Mucosa of rectum (tissue), 2 donors: ENCODE measurements at regions not wholly inside any gene's neighbourhood (a gene's known extent, or its start where the extent isn't known, plus 50 kb on each side); places are given as distances from the start of the nearest gene placed in this dataset.

Source experiments
- H3K27ac ChIP-seq, 2 donors: one replicate each; pipeline ENCODE4 v1.7.0; 2013; ENCODE audit warnings: inconsistent platforms in 2 of 2, low read depth in 2 of 2, low read length in 2 of 2
- H3K27me3 ChIP-seq, 2 donors: one replicate each; pipeline ENCODE4 v1.7.0; 2013; ENCODE audit warnings: low read length in 2 of 2; ENCODE audit not compliant: control insufficient read depth in 2 of 2, insufficient read depth in 2 of 2
- H3K36me3 ChIP-seq, 2 donors: one replicate each; pipeline ENCODE4 v1.7.0; 2013; ENCODE audit warnings: low read length in 2 of 2; ENCODE audit not compliant: control insufficient read depth in 2 of 2, insufficient read depth in 2 of 2
- H3K4me1 ChIP-seq, 2 donors: one replicate each; pipeline ENCODE4 v1.7.0; 2013; ENCODE audit warnings: low read length in 2 of 2, mild to moderate bottlenecking in 1 of 2; ENCODE audit not compliant: control insufficient read depth in 2 of 2, insufficient read depth in 2 of 2
- H3K4me3 ChIP-seq, 2 donors: one replicate each; pipeline ENCODE4 v1.7.0; 2013; ENCODE audit warnings: low read length in 2 of 2
- H3K9ac ChIP-seq, 2 donors: one replicate each; pipeline ENCODE4 v1.7.0; 2013; ENCODE audit warnings: low read length in 2 of 2, low read depth in 1 of 2, mild to moderate bottlenecking in 1 of 2
- H3K9me3 ChIP-seq, 2 donors: one replicate each; pipeline ENCODE4 v1.7.0; 2013; ENCODE audit warnings: low read length in 2 of 2; ENCODE audit not compliant: control insufficient read depth in 2 of 2
- donor health status: healthy.
- donor health status: Normal muscosa, but diverticular disease.

- Histone ChIP-seq H3K36me3 (no peaks in the 10 kb centered on the region), H3K27ac (no peak overlapping the region), H3K4me3 (no peak overlapping the region), H3K9me3 (no peaks in the 10 kb centered on the region), H3K4me1 (no peaks in the 10 kb centered on the region), H3K27me3 (no peaks in the 10 kb centered on the region), H3K9ac (no peak overlapping the region)
Measured at GRCh38 chr20:60107621-60108390, 149.6 kb downstream of the CDH26 start.

DNA sequence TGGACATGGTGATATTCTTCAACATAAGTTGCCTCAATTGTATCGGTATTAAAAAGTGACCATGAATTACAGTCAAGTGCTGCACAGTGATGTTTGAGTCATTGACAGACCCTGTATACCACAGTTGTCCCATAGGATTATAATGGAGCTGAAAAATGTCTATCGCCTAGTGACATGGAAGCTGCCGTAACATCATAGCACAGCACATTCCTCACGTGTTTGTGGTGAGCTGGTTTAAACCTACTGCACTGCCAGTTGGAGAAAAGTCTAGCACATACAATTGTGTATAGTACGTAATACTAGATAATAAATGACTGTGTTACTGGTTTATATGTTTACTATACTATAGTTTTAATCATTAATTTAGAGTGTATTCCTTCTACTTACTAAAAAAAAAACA lies 150.2 kb downstream of the CDH26 start:
- H3K4me3 ChIP-seq, result no peak overlapping the region
- H3K27ac ChIP-seq, result no peak overlapping the region
- H3K9ac ChIP-seq, result no peak overlapping the region
- H3K27me3 ChIP-seq, result no peaks in the 10 kb centered on the region
- no peaks in the 10 kb centered on the region for H3K9me3 ChIP-seq
- no peaks in the 10 kb centered on the region for H3K36me3 ChIP-seq
- no peaks in the 10 kb centered on the region for H3K4me1 ChIP-seq

DNA sequence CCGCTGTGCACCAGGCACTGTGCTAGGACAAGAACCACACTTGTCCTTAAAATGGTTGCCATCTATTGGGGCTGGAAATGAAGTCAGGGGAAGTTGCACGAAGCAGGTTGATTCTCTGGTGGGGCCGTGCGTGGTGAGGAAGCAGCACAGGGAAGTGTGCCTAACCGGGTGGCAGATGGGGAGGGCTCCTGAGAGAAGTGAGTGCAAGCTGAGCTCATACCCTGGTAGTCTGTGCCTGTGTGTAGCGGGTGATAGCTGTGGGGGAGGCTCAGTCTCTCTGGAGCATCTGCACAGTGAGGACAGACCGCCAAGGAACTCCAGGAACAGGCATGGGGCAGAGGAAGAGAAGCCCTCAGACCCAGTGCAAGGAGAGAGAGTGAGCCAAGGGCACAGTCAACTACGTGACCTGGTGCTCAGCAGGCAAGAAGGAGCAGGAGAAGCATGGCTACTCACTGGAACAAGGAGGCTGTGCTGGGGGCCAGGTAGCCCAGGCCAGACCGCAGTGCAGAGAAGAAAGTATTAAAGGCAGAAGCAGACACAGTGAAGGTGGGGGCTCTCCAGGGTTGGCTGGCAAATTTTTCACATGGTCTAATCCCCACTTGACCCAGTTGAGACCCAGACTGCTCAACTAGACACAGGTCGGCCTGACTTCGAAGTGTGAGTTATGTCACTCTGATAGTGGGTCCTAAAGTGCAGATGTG lies 155.0 kb downstream of the CDH26 start:
- Histone ChIP-seq H3K27me3 (no peaks in the 10 kb centered on the region), H3K4me3 (no peak overlapping the region), H3K9ac (no peak overlapping the region), H3K36me3 (no peaks in the 10 kb centered on the region), H3K27ac (no peak overlapping the region), H3K9me3 (no peaks in the 10 kb centered on the region), H3K4me1 (no peaks in the 10 kb centered on the region)

GRCh38 chr20:60113771-60114170 lies 155.5 kb downstream of the CDH26 start:
- no peak overlapping the region for H3K4me3 ChIP-seq
- no peaks in the 10 kb centered on the region for H3K9me3 ChIP-seq
- no peak overlapping the region for H3K27ac ChIP-seq
- no peaks in the 10 kb centered on the region for H3K27me3 ChIP-seq
- no peaks in the 10 kb centered on the region for H3K4me1 ChIP-seq
- no peaks in the 10 kb centered on the region for H3K36me3 ChIP-seq
- no peak overlapping the region for H3K9ac ChIP-seq

GRCh38 chr20:60115451-60115850 lies 157.2 kb downstream of the CDH26 start:
- Histone ChIP-seq H3K9me3 (no peaks in the 10 kb centered on the region), H3K4me3 (no peak overlapping the region), H3K27ac (no peak overlapping the region), H3K27me3 (no peaks in the 10 kb centered on the region), H3K9ac (no peak overlapping the region), H3K36me3 (no peaks in the 10 kb centered on the region), H3K4me1 (no peaks in the 10 kb centered on the region)

DNA sequence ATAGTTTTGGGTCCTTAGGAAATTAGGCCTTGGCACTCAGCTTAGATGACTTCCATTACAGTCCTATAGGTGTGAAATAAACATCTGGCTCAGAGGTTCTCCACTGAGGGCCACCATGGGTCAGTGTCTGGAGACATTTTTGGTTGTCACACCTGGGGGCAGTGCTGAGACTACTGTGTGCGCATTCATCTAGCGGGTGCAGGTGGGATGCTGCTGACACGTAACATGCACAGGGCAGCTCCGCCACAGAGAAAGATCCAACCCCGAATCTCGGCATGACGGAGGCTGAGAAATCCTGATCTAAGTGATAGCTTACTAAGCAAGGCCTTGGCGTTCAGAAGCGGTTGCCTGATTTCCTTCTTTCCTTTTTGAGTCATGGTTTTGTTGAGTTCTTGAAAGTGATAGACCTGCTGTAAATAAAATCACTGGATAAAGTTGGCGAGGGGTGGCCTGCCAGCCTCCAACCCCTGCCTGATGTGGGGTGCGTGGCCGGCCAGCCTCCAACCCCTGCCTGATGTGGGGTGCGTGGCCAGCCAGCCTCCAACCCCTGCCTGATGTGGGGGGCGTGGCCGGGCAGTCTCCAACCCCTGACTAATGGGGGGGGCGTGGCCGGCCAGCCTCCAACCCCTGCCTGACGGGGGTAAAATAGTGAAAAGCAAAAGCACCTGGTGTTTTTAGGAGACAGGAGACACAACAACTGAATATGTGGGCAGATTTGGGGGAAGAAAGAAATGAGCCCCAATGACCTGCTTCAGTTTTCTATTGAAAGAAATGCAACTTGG lies 158.1 kb downstream of the CDH26 start:
- no peak overlapping the region for H3K4me3 ChIP-seq
- H3K36me3 ChIP-seq, result no peaks in the 10 kb centered on the region
- no peaks in the 10 kb centered on the region for H3K27me3 ChIP-seq
- no peaks in the 10 kb centered on the region for H3K9me3 ChIP-seq
- H3K9ac ChIP-seq, result no peak overlapping the region
- H3K27ac ChIP-seq, result no peak overlapping the region
- H3K4me1 ChIP-seq, result no peaks in the 10 kb centered on the region

DNA sequence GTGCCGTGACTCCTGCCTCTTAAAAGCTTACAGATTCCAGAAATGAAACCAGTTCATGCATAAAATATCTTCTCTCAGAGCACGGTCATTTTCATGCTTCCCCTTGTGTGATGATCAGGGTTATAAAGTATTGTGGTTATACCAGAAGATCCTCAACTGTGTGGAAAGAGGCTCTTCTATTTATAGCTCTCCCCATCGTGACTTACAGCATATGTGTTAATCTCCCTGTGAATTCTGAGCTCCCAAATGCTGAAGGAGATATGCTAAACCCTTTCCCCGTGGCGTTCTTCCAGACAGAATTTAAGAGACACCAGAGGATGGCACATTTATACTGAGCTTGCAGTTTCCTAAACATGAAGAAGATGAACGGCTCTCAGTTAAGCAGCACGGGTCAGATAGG lies 158.8 kb downstream of the CDH26 start:
- H3K9me3 ChIP-seq, result no peaks in the 10 kb centered on the region
- no peaks in the 10 kb centered on the region for H3K27me3 ChIP-seq
- no peaks in the 10 kb centered on the region for H3K36me3 ChIP-seq
- no peak overlapping the region for H3K4me3 ChIP-seq
- H3K9ac ChIP-seq, result no peak overlapping the region
- H3K27ac ChIP-seq, result no peak overlapping the region
- H3K4me1 ChIP-seq, result no peaks in the 10 kb centered on the region

DNA sequence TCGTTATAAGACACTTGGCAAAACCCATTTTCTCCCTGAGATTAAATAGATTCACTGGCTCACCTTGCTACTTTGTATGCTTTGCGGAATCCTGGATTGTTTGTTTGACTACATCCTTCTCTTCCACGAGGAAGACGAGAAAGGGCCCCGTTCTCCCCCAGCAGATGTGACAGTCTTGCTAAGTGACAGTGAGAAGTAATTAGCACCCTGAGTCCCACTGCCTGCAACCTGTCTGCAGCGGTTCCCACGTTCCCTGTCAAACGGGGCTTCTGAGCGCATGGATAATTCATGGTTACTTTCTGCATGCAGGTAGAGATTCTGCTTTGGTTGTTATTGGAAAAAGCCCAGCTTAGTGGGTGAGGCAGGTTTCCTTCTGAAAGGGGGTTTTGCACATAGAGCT lies 163.7 kb downstream of the CDH26 start:
- Histone ChIP-seq H3K36me3 (no peaks in the 10 kb centered on the region), H3K4me1 (no peaks in the 10 kb centered on the region), H3K9ac (no peak overlapping the region), H3K9me3 (no peaks in the 10 kb centered on the region), H3K4me3 (no peak overlapping the region), H3K27me3 (no peaks in the 10 kb centered on the region), H3K27ac (no peak overlapping the region)

DNA sequence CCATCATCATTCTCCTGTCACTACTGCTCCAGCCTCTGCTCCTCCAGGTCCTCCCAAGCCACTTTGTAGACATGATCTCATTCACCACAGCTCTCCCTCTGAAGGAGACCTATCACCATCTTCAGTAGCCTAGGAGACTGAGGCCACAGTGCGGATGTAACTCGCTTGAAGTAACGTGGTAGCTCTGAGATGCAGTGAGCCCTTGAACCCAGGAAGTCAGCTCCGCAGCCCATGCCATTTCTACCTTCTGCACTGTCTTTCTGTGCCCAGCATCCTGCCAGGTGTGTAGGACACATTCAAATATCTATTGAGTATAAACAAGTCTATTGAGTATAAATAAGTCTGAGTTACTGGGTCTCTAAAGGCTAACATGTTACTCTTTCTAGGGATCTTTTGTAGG lies 164.4 kb downstream of the CDH26 start:
- Histone ChIP-seq H3K27me3 (no peaks in the 10 kb centered on the region), H3K4me1 (no peaks in the 10 kb centered on the region), H3K9ac (no peak overlapping the region), H3K27ac (no peak overlapping the region), H3K4me3 (no peak overlapping the region), H3K36me3 (no peaks in the 10 kb centered on the region), H3K9me3 (no peaks in the 10 kb centered on the region)

GRCh38 chr20:60123096-60123495 lies 164.9 kb downstream of the CDH26 start:
- no peaks in the 10 kb centered on the region for H3K36me3 ChIP-seq
- H3K27ac ChIP-seq, result no peak overlapping the region
- H3K9ac ChIP-seq, result no peak overlapping the region
- no peak overlapping the region for H3K4me3 ChIP-seq
- no peaks in the 10 kb centered on the region for H3K4me1 ChIP-seq
- H3K9me3 ChIP-seq, result no peaks in the 10 kb centered on the region
- no peaks in the 10 kb centered on the region for H3K27me3 ChIP-seq
